ENCODE measurements at regions not wholly inside any gene's neighbourhood (a gene's known extent, or its start where the extent isn't known, plus 50 kb on each side); places are given as distances from the start of the nearest gene placed in this dataset.

- Histone ChIP-seq H3K79me1 (ENCODE audit: low read depth, low read length) (no peaks in the 10 kb centered on the region), H4K8ac (ENCODE audit: low read depth, low read length) (no peak overlapping the region), H2AK5ac (ENCODE audit: low read depth, low read length) (no peak overlapping the region), H3K4me3 (ENCODE audit: low read length in 2 of 2) (no peak overlapping the region), H3K4me1 (ENCODE audit: control insufficient read depth in 2 of 2, insufficient read depth in 1 of 2, low read depth in 1 of 2, low read length in 2 of 2) (peaks cover 0 to 4% of the 10 kb centered on the region in 2 donors), H3K9me3 (replicated peaks in 1 of 2; ENCODE audit: control insufficient read depth in 2 of 2, insufficient read depth in 1 of 2, low read depth in 1 of 2, low read length in 2 of 2) (no peaks in the 10 kb centered on the region), H2AFZ (ENCODE audit: low read length) (no peak overlapping the region), H2BK12ac (ENCODE audit: low read length) (no peak overlapping the region), H3K4ac (ENCODE audit: low read length) (no peak overlapping the region), H3K14ac (ENCODE audit: low read length) (no peak overlapping the region), H2BK15ac (ENCODE audit: low read length) (no peak overlapping the region), H2BK5ac (ENCODE audit: low read length) (no peak overlapping the region), H3K4me2 (ENCODE audit: insufficient read depth, low read length, poor library complexity, severe bottlenecking) (no peak overlapping the region), H3K23ac (ENCODE audit: low read depth, low read length, poor library complexity) (no peak overlapping the region), H3K27me3 (ENCODE audit: control insufficient read depth in 3 of 3, insufficient read depth in 3 of 3, low read depth in 1 of 3, low read length in 3 of 3) (peaks cover 0 to 47% (median 0%) of the 10 kb centered on the region in 3 experiments), H2BK120ac (ENCODE audit: low read depth, low read length) (no peak overlapping the region), H3K9ac (ENCODE audit: low read depth, low read length, poor library complexity) (no peak overlapping the region), H3K27ac (replicated peaks; ENCODE audit: low read length) (no peak overlapping the region), H4K91ac (ENCODE audit: low read depth, low read length, poor library complexity) (no peak overlapping the region), H3K36me3 (replicated peaks in 1 of 2; ENCODE audit: control insufficient read depth in 2 of 2, insufficient read depth in 2 of 2, low read length in 2 of 2) (no peaks in the 10 kb centered on the region), H3K18ac (ENCODE audit: low read length) (no peak overlapping the region)
- no CpG with 5 or more reads among the region's 13 CpGs for WGBS, 2 donors (ENCODE audit: extremely low coverage in 2 of 2, insufficient read length in 2 of 2, insufficient replicate concordance in 1 of 2)
- no peak for DNase-seq (ENCODE audit: low spot score)
Observed at GRCh38 chr1:20405051-20405754, 80.8 kb downstream of the CAMK2N1 start.

Measured in neuronal stem cell (in vitro differentiated cells).